Hepatocyte (in vitro differentiated cells): ENCODE measurements at regions not wholly inside any gene's neighbourhood (a gene's known extent, or its start where the extent isn't known, plus 50 kb on each side); places are given as distances from the start of the nearest gene placed in this dataset.

Experiments used
- CTCF ChIP-seq: fragments of 200-600 bp; sonication (generic); IDR thresholded peaks from 2 replicates; pipeline ENCODE4 v1.5.1; 2016; ENCODE audit warnings: antibody characterized with exemption, mild to moderate bottlenecking; ENCODE audit not compliant: poor library complexity
- EZH2 ChIP-seq: fragments of 200-600 bp; sonication (generic); IDR thresholded peaks from 2 replicates; pipeline ENCODE4 v1.6.1; 2016; ENCODE audit warnings: antibody characterized with exemption, mild to moderate bottlenecking, borderline replicate concordance
- EZH2phosphoT487 ChIP-seq: fragments of 200-600 bp; sonication (generic); IDR thresholded peaks from one replicate; pipeline ENCODE4 v1.6.1; 2018; ENCODE audit warnings: antibody characterized with exemption, mild to moderate bottlenecking, low read depth, moderate library complexity; ENCODE audit not compliant: unreplicated experiment, severe bottlenecking

GRCh38 chr3:147297761-147298350 lies 108.5 kb downstream of the ZIC4 start:
- TF ChIP-seq EZH2 (no peak), CTCF (no peak), EZH2phosphoT487 (no peak)
